ENCODE measurements at regions not wholly inside any gene's neighbourhood (a gene's known extent, or its start where the extent isn't known, plus 50 kb on each side); places are given as distances from the start of the nearest gene placed in this dataset.

GRCh38 chr9:107696302-107696701 lies 206.7 kb upstream of the KLF4 start:
- Histone ChIP-seq H3K36me3 (ENCODE audit: insufficient read depth, low read length) (no peaks in the 10 kb centered on the region), H2AFZ (ENCODE audit: low read length) (no peak overlapping the region), H3K4me2 (ENCODE audit: low read length) (no peak overlapping the region), H3K9me3 (ENCODE audit: low read length) (no peaks in the 10 kb centered on the region), H4K20me1 (ENCODE audit: insufficient read depth, low read length) (no peaks in the 10 kb centered on the region), H3K79me2 (ENCODE audit: insufficient read depth, low read length) (no peaks in the 10 kb centered on the region), H3K9ac (ENCODE audit: low read length) (no peak overlapping the region), H3K27ac (ENCODE audit: low read depth, low read length, poor library complexity, severe bottlenecking) (no peak overlapping the region), H3K27me3 (ENCODE audit: insufficient read depth, low read length) (no peaks in the 10 kb centered on the region), H3K9me2 (ENCODE audit: low read depth, low read length) (no peaks in the 10 kb centered on the region), H3K4me1 (ENCODE audit: insufficient read depth, low read length, severe bottlenecking) (no peaks in the 10 kb centered on the region), H3K4me3 (ENCODE audit: low read depth, low read length, poor library complexity, severe bottlenecking) (no peak overlapping the region), H3F3A (ENCODE audit: insufficient read depth, low read length) (no peaks in the 10 kb centered on the region)
- no peak for TF ChIP-seq CTCF (IDR thresholded peaks at IDR 0.05; ENCODE audit: low read length)
- no peak for TF ChIP-seq EZH2 (IDR thresholded peaks at IDR 0.05; ENCODE audit: borderline replicate concordance, low read length)

GRCh38 chr9:107694390-107694789 lies 204.8 kb upstream of the KLF4 start:
- H4K20me1 ChIP-seq (ENCODE audit: insufficient read depth, low read length): no peaks in the 10 kb centered on the region
- no peaks in the 10 kb centered on the region for H3K27me3 ChIP-seq (ENCODE audit: insufficient read depth, low read length)
- no peaks in the 10 kb centered on the region for H3K9me3 ChIP-seq (ENCODE audit: low read length)
- no peaks in the 10 kb centered on the region for H3K4me1 ChIP-seq (ENCODE audit: insufficient read depth, low read length, severe bottlenecking)
- no peaks in the 10 kb centered on the region for H3K36me3 ChIP-seq (ENCODE audit: insufficient read depth, low read length)
- H3K79me2 ChIP-seq (ENCODE audit: insufficient read depth, low read length): no peaks in the 10 kb centered on the region
- H3K9me2 ChIP-seq (ENCODE audit: low read depth, low read length): no peaks in the 10 kb centered on the region
- H3K27ac ChIP-seq (ENCODE audit: low read depth, low read length, poor library complexity, severe bottlenecking): no peak overlapping the region
- H2AFZ ChIP-seq (ENCODE audit: low read length): no peak overlapping the region
- H3K4me3 ChIP-seq (ENCODE audit: low read depth, low read length, poor library complexity, severe bottlenecking): no peak overlapping the region
- no peak overlapping the region for H3K4me2 ChIP-seq (ENCODE audit: low read length)
- H3K9ac ChIP-seq (ENCODE audit: low read length): no peak overlapping the region
- no peaks in the 10 kb centered on the region for H3F3A ChIP-seq (ENCODE audit: insufficient read depth, low read length)
- no peak for TF ChIP-seq EZH2 (IDR thresholded peaks at IDR 0.05; ENCODE audit: borderline replicate concordance, low read length)
- no peak for TF ChIP-seq CTCF (IDR thresholded peaks at IDR 0.05; ENCODE audit: low read length)

- no peak overlapping the region for H3K4me2 ChIP-seq (ENCODE audit: low read length)
- H3K27me3 ChIP-seq (ENCODE audit: insufficient read depth, low read length): no peaks in the 10 kb centered on the region
- H2AFZ ChIP-seq (ENCODE audit: low read length): no peak overlapping the region
- H3K4me1 ChIP-seq (ENCODE audit: insufficient read depth, low read length, severe bottlenecking): no peaks in the 10 kb centered on the region
- H3K9me3 ChIP-seq (ENCODE audit: low read length): no peaks in the 10 kb centered on the region
- no peaks in the 10 kb centered on the region for H3K9me2 ChIP-seq (ENCODE audit: low read depth, low read length)
- no peaks in the 10 kb centered on the region for H3F3A ChIP-seq (ENCODE audit: insufficient read depth, low read length)
- H3K27ac ChIP-seq (ENCODE audit: low read depth, low read length, poor library complexity, severe bottlenecking): no peak overlapping the region
- no peaks in the 10 kb centered on the region for H3K79me2 ChIP-seq (ENCODE audit: insufficient read depth, low read length)
- no peak overlapping the region for H3K4me3 ChIP-seq (ENCODE audit: low read depth, low read length, poor library complexity, severe bottlenecking)
- no peaks in the 10 kb centered on the region for H4K20me1 ChIP-seq (ENCODE audit: insufficient read depth, low read length)
- TF ChIP-seq EZH2 (IDR thresholded peaks at IDR 0.05; ENCODE audit: borderline replicate concordance, low read length) (no peak), CTCF (IDR thresholded peaks at IDR 0.05; ENCODE audit: low read length) (no peak)
- H3K36me3 ChIP-seq (ENCODE audit: insufficient read depth, low read length): no peaks in the 10 kb centered on the region
- no peak overlapping the region for H3K9ac ChIP-seq (ENCODE audit: low read length)
These were observed 204.2 kb upstream of the KLF4 start for GRCh38 chr9:107693625-107694326.

Data from OCI-LY1 (cell line).